ENCODE measurements at regions not wholly inside any gene's neighbourhood (a gene's known extent, or its start where the extent isn't known, plus 50 kb on each side); places are given as distances from the start of the nearest gene placed in this dataset.

- FAIRE-seq: no peak
- POLR2A ChIA-PET (ENCODE audit: partially characterized antibody): no interaction called here
- CTCF ChIA-PET (ENCODE audit: partially characterized antibody): interaction anchor here (0.7 to 1.0 kb wide), 2 partner anchors 69 to 71 kb away, joined by 3 read pairs; no protein-coding TSS in a partner anchor
- TF ChIP-seq KDM1A (IDR thresholded peaks at IDR 0.05; ENCODE audit: borderline replicate concordance, low read length): no peak
Measured at GRCh38 chr9:89985068-89985467, 380.3 kb downstream of the GADD45G start.

More at GRCh38 chr9:89985068-89985467, 380.3 kb downstream of the GADD45G start:
- Histone ChIP-seq H3K4me3 (ENCODE audit: extremely low read depth in 1 of 4, insufficient read depth in 2 of 4, low read depth in 3 of 4, low read length in 4 of 4) (no peak overlapping the region), H3K18ac (ENCODE audit: extremely low read depth, low read length) (no peak overlapping the region), H3K79me2 (ENCODE audit: control insufficient read depth in 1 of 2, insufficient read depth in 2 of 2, low read length in 2 of 2) (no peaks in the 10 kb centered on the region), H2BK15ac (ENCODE audit: low read length) (no peak overlapping the region), H2AFZ (ENCODE audit: low read length) (no peak overlapping the region), H3K36me3 (ENCODE audit: control insufficient read depth in 2 of 4, insufficient read depth in 4 of 4, low read length in 3 of 4) (no peaks in the 10 kb centered on the region), H3K14ac (ENCODE audit: insufficient read length) (no peak overlapping the region), H3K56ac (replicated peaks; ENCODE audit: insufficient read length, low read depth, low read length) (peak overlapping the region; percentile 36), H3K9ac (replicated peaks in 1 of 4; ENCODE audit: extremely low read depth in 1 of 4, low read depth in 3 of 4, low read length in 3 of 4) (no peak overlapping the region), H2BK20ac (ENCODE audit: low read length) (no peak overlapping the region), H3K27me3 (replicated peaks in 1 of 4; ENCODE audit: control insufficient read depth in 3 of 4, extremely low read depth in 1 of 4, insufficient read depth in 3 of 4, low read length in 3 of 4) (no peaks in the 10 kb centered on the region), H3K27ac (ENCODE audit: low read depth, low read length) (no peak overlapping the region), H2BK5ac (ENCODE audit: low read depth, low read length) (no peak overlapping the region), H3K4me2 (ENCODE audit: insufficient read depth in 1 of 2, low read depth in 2 of 2, low read length in 2 of 2) (no peak overlapping the region), H4K5ac (ENCODE audit: insufficient read length, low read depth, low read length) (no peak overlapping the region), H2BK12ac (ENCODE audit: low read depth, low read length) (no peak overlapping the region), H3K9me3 (ENCODE audit: insufficient read depth in 2 of 2, low read depth in 1 of 2, low read length in 1 of 2) (peaks cover 3 to 5% of the 10 kb centered on the region in 2 experiments; a peak in 2 of 4 replicates), H3K4me1 (replicated peaks in 1 of 4; ENCODE audit: control insufficient read depth in 3 of 4, insufficient read depth in 4 of 4, low read length in 3 of 4) (no peaks in the 10 kb centered on the region), H2AK5ac (ENCODE audit: low read depth, low read length) (no peak overlapping the region), H3K23me2 (ENCODE audit: low read depth, low read length) (no peaks in the 10 kb centered on the region), H4K8ac (ENCODE audit: extremely low read depth, insufficient read depth, low read length) (no peak overlapping the region), H3K79me1 (ENCODE audit: low read depth, low read length) (no peaks in the 10 kb centered on the region), H4K20me1 (replicated peaks in 1 of 2; ENCODE audit: control insufficient read depth in 1 of 2, insufficient read depth in 2 of 2, low read length in 2 of 2) (no peaks in the 10 kb centered on the region), H3K23ac (ENCODE audit: insufficient read length) (no peak overlapping the region), H2BK120ac (replicated peaks; ENCODE audit: low read depth, low read length) (no peak overlapping the region), H3K4ac (replicated peaks; ENCODE audit: insufficient read length, low read depth, low read length) (no peak overlapping the region), H4K91ac (replicated peaks; ENCODE audit: insufficient read length, low read length) (no peak overlapping the region)
- WGBS, 2 experiments (ENCODE audit: extremely low coverage in 1 of 2, insufficient coverage in 1 of 2, insufficient read length in 1 of 2, insufficient replicate concordance in 2 of 2, low coverage in 1 of 2, low lambda C conversion rate in 2 of 2, missing lambda C conversion rate in 1 of 2): 96% methylated on average over 2 of the region's 2 CpGs; no CpG with 5 or more reads in 1 of the 2 experiments
- DNase-seq (ENCODE audit: low read depth in 1 of 2, low spot score in 2 of 2): no peak

Data from H1 (cell line).